ENCODE measurements at regions not wholly inside any gene's neighbourhood (a gene's known extent, or its start where the extent isn't known, plus 50 kb on each side); places are given as distances from the start of the nearest gene placed in this dataset.

GRCh38 chr5:121378046-121378445 is 473.6 kb upstream of the FTMT start:
- no peaks in the 10 kb centered on the region for H3K27me3 ChIP-seq (ENCODE audit: control insufficient read depth, insufficient read depth, low read length)
- no peak overlapping the region for H3K4me3 ChIP-seq (ENCODE audit: low read length)
- no peak overlapping the region for H3K9ac ChIP-seq (ENCODE audit: low read depth, low read length)
- no peaks in the 10 kb centered on the region for H3K9me3 ChIP-seq (replicated peaks; ENCODE audit: low read length)
- H3K36me3 ChIP-seq (ENCODE audit: insufficient read depth, low read length): no peaks in the 10 kb centered on the region
- peaks cover 8% of the 10 kb centered on the region for H3K4me1 ChIP-seq (ENCODE audit: control insufficient read depth, insufficient read depth, low read length)
- peak overlapping the region; percentile 19 for H3K4me2 ChIP-seq (ENCODE audit: low read length)

GRCh38 chr5:121378559-121379359 is 472.9 kb upstream of the FTMT start:
- Histone ChIP-seq H3K9me3 (replicated peaks; ENCODE audit: low read length) (no peaks in the 10 kb centered on the region), H3K27me3 (ENCODE audit: control insufficient read depth, insufficient read depth, low read length) (no peaks in the 10 kb centered on the region), H3K9ac (ENCODE audit: low read depth, low read length) (no peak overlapping the region), H3K36me3 (ENCODE audit: insufficient read depth, low read length) (no peaks in the 10 kb centered on the region), H3K4me3 (ENCODE audit: low read length) (no peak overlapping the region), H3K4me1 (ENCODE audit: control insufficient read depth, insufficient read depth, low read length) (peaks cover 8% of the 10 kb centered on the region), H3K4me2 (ENCODE audit: low read length) (no peak overlapping the region)

- H3K4me3 ChIP-seq (ENCODE audit: low read length): no peak overlapping the region
- no peak overlapping the region for H3K9ac ChIP-seq (ENCODE audit: low read depth, low read length)
- no peaks in the 10 kb centered on the region for H3K27me3 ChIP-seq (ENCODE audit: control insufficient read depth, insufficient read depth, low read length)
- peaks cover 8% of the 10 kb centered on the region for H3K4me1 ChIP-seq (ENCODE audit: control insufficient read depth, insufficient read depth, low read length)
- no peaks in the 10 kb centered on the region for H3K9me3 ChIP-seq (replicated peaks; ENCODE audit: low read length)
- no peak overlapping the region for H3K4me2 ChIP-seq (ENCODE audit: low read length)
- H3K36me3 ChIP-seq (ENCODE audit: insufficient read depth, low read length): no peaks in the 10 kb centered on the region
Observed at GRCh38 chr5:121380066-121380465, 471.6 kb upstream of the FTMT start.

GRCh38 chr5:121384359-121384758 is 467.3 kb upstream of the FTMT start:
- no peaks in the 10 kb centered on the region for H3K4me1 ChIP-seq (ENCODE audit: control insufficient read depth, insufficient read depth, low read length)
- no peaks in the 10 kb centered on the region for H3K9me3 ChIP-seq (replicated peaks; ENCODE audit: low read length)
- H3K9ac ChIP-seq (ENCODE audit: low read depth, low read length): no peak overlapping the region
- H3K36me3 ChIP-seq (ENCODE audit: insufficient read depth, low read length): no peaks in the 10 kb centered on the region
- no peak overlapping the region for H3K4me2 ChIP-seq (ENCODE audit: low read length)
- no peak overlapping the region for H3K4me3 ChIP-seq (ENCODE audit: low read length)
- no peaks in the 10 kb centered on the region for H3K27me3 ChIP-seq (ENCODE audit: control insufficient read depth, insufficient read depth, low read length)

- Histone ChIP-seq H3K27me3 (ENCODE audit: control insufficient read depth, insufficient read depth, low read length) (no peaks in the 10 kb centered on the region), H3K4me1 (ENCODE audit: control insufficient read depth, insufficient read depth, low read length) (no peaks in the 10 kb centered on the region), H3K4me3 (ENCODE audit: low read length) (no peak overlapping the region), H3K9me3 (replicated peaks; ENCODE audit: low read length) (no peaks in the 10 kb centered on the region), H3K9ac (ENCODE audit: low read depth, low read length) (no peak overlapping the region), H3K36me3 (ENCODE audit: insufficient read depth, low read length) (no peaks in the 10 kb centered on the region), H3K4me2 (ENCODE audit: low read length) (no peak overlapping the region)
Observed at GRCh38 chr5:121386334-121386733, 465.3 kb upstream of the FTMT start.

- H3K9me3 ChIP-seq (replicated peaks; ENCODE audit: low read length): no peaks in the 10 kb centered on the region
- H3K9ac ChIP-seq (ENCODE audit: low read depth, low read length): no peak overlapping the region
- no peaks in the 10 kb centered on the region for H3K27me3 ChIP-seq (ENCODE audit: control insufficient read depth, insufficient read depth, low read length)
- H3K36me3 ChIP-seq (ENCODE audit: insufficient read depth, low read length): no peaks in the 10 kb centered on the region
- H3K4me2 ChIP-seq (ENCODE audit: low read length): no peak overlapping the region
- H3K4me3 ChIP-seq (ENCODE audit: low read length): no peak overlapping the region
- H3K4me1 ChIP-seq (ENCODE audit: control insufficient read depth, insufficient read depth, low read length): peaks cover 6% of the 10 kb centered on the region
Observed at GRCh38 chr5:121396716-121397115, 455.0 kb upstream of the FTMT start.

GRCh38 chr5:121399879-121400278 is 451.8 kb upstream of the FTMT start:
- no peaks in the 10 kb centered on the region for H3K9me3 ChIP-seq (replicated peaks; ENCODE audit: low read length)
- no peak overlapping the region for H3K9ac ChIP-seq (ENCODE audit: low read depth, low read length)
- no peaks in the 10 kb centered on the region for H3K27me3 ChIP-seq (ENCODE audit: control insufficient read depth, insufficient read depth, low read length)
- no peak overlapping the region for H3K4me2 ChIP-seq (ENCODE audit: low read length)
- no peak overlapping the region for H3K4me3 ChIP-seq (ENCODE audit: low read length)
- H3K36me3 ChIP-seq (ENCODE audit: insufficient read depth, low read length): no peaks in the 10 kb centered on the region
- H3K4me1 ChIP-seq (ENCODE audit: control insufficient read depth, insufficient read depth, low read length): peaks cover 6% of the 10 kb centered on the region

- H3K4me1 ChIP-seq (ENCODE audit: control insufficient read depth, insufficient read depth, low read length): no peaks in the 10 kb centered on the region
- no peaks in the 10 kb centered on the region for H3K9me3 ChIP-seq (replicated peaks; ENCODE audit: low read length)
- H3K4me3 ChIP-seq (ENCODE audit: low read length): no peak overlapping the region
- no peak overlapping the region for H3K9ac ChIP-seq (ENCODE audit: low read depth, low read length)
- H3K27me3 ChIP-seq (ENCODE audit: control insufficient read depth, insufficient read depth, low read length): no peaks in the 10 kb centered on the region
- no peak overlapping the region for H3K4me2 ChIP-seq (ENCODE audit: low read length)
- H3K36me3 ChIP-seq (ENCODE audit: insufficient read depth, low read length): no peaks in the 10 kb centered on the region
Observed at GRCh38 chr5:121408778-121409177, 442.9 kb upstream of the FTMT start.

GRCh38 chr5:121415270-121415669 is 436.4 kb upstream of the FTMT start:
- Histone ChIP-seq H3K9me3 (replicated peaks; ENCODE audit: low read length) (no peaks in the 10 kb centered on the region), H3K4me2 (ENCODE audit: low read length) (no peak overlapping the region), H3K9ac (ENCODE audit: low read depth, low read length) (no peak overlapping the region), H3K27me3 (ENCODE audit: control insufficient read depth, insufficient read depth, low read length) (no peaks in the 10 kb centered on the region), H3K36me3 (ENCODE audit: insufficient read depth, low read length) (no peaks in the 10 kb centered on the region), H3K4me1 (ENCODE audit: control insufficient read depth, insufficient read depth, low read length) (no peaks in the 10 kb centered on the region), H3K4me3 (ENCODE audit: low read length) (no peak overlapping the region)

GRCh38 chr5:121421646-121422045 is 430.0 kb upstream of the FTMT start:
- Histone ChIP-seq H3K9me3 (replicated peaks; ENCODE audit: low read length) (no peaks in the 10 kb centered on the region), H3K36me3 (ENCODE audit: insufficient read depth, low read length) (no peaks in the 10 kb centered on the region), H3K4me1 (ENCODE audit: control insufficient read depth, insufficient read depth, low read length) (no peaks in the 10 kb centered on the region)

GRCh38 chr5:121424976-121425375 is 426.7 kb upstream of the FTMT start:
- Histone ChIP-seq H3K36me3 (ENCODE audit: insufficient read depth, low read length) (no peaks in the 10 kb centered on the region), H3K9ac (ENCODE audit: low read depth, low read length) (no peak overlapping the region), H3K4me2 (ENCODE audit: low read length) (no peak overlapping the region), H3K4me1 (ENCODE audit: control insufficient read depth, insufficient read depth, low read length) (no peaks in the 10 kb centered on the region), H3K9me3 (replicated peaks; ENCODE audit: low read length) (no peaks in the 10 kb centered on the region), H3K27me3 (ENCODE audit: control insufficient read depth, insufficient read depth, low read length) (no peaks in the 10 kb centered on the region), H3K4me3 (ENCODE audit: low read length) (no peak overlapping the region)

More at GRCh38 chr5:121421646-121422045, 430.0 kb upstream of the FTMT start:
- Histone ChIP-seq H3K9ac (ENCODE audit: low read depth, low read length) (no peak overlapping the region), H3K27me3 (ENCODE audit: control insufficient read depth, insufficient read depth, low read length) (no peaks in the 10 kb centered on the region), H3K4me2 (ENCODE audit: low read length) (no peak overlapping the region), H3K4me3 (ENCODE audit: low read length) (no peak overlapping the region)

- Histone ChIP-seq H3K4me1 (ENCODE audit: control insufficient read depth, insufficient read depth, low read length) (no peaks in the 10 kb centered on the region), H3K9me3 (replicated peaks; ENCODE audit: low read length) (no peaks in the 10 kb centered on the region), H3K9ac (ENCODE audit: low read depth, low read length) (no peak overlapping the region), H3K27me3 (ENCODE audit: control insufficient read depth, insufficient read depth, low read length) (no peaks in the 10 kb centered on the region), H3K4me2 (ENCODE audit: low read length) (no peak overlapping the region), H3K36me3 (ENCODE audit: insufficient read depth, low read length) (no peaks in the 10 kb centered on the region), H3K4me3 (ENCODE audit: low read length) (no peak overlapping the region)
Observed at GRCh38 chr5:121426153-121426552, 425.5 kb upstream of the FTMT start.
